AG10803 (cell line): ENCODE measurements at regions not wholly inside any gene's neighbourhood (a gene's known extent, or its start where the extent isn't known, plus 50 kb on each side); places are given as distances from the start of the nearest gene placed in this dataset.
"Not testable (repeated sequence)": the region's sequence is repeated elsewhere in the genome, so short reads cannot be mapped to it uniquely, and the experiment has no call there.

Experiments
- DNase-seq: peaks from one replicate; pipeline ENCODE4 v3.0.0; 2010; ENCODE audit warnings: low read depth
- H3K4me3 ChIP-seq: 2 replicates; pipeline ENCODE4 v1.5.1; 2011; ENCODE audit warnings: mild to moderate bottlenecking, low read length, control low read depth
- CTCF ChIP-seq: conservative IDR thresholded peaks from 2 replicates; pipeline ENCODE4 v1.5.1; 2011; ENCODE audit warnings: mild to moderate bottlenecking, low read length, control low read depth, inconsistent platforms

GRCh38 chrX:39795605-39796004, 302.2 kb downstream of the BCOR start:
- no peak overlapping the region for H3K4me3 ChIP-seq
- TF ChIP-seq CTCF, result no peak
- DNase-seq, result no peak

- DNase-seq, result peak; percentile 16
- no peak overlapping the region for H3K4me3 ChIP-seq
- no peak for TF ChIP-seq CTCF
Observed at GRCh38 chrX:39796856-39797255, 300.9 kb downstream of the BCOR start.

- not testable (repeated sequence) for DNase-seq, H3K4me3 ChIP-seq
Observed at GRCh38 chrX:39798488-39798887, 299.3 kb downstream of the BCOR start.

- no peak for DNase-seq
- no peak overlapping the region for H3K4me3 ChIP-seq
- TF ChIP-seq CTCF, result no peak
Observed at GRCh38 chrX:39802354-39802753, 295.4 kb downstream of the BCOR start.

- H3K4me3 ChIP-seq, result no peak overlapping the region
- TF ChIP-seq CTCF, result no peak
- no peak for DNase-seq
Observed at GRCh38 chrX:39802908-39803307, 294.9 kb downstream of the BCOR start.

GRCh38 chrX:39805022-39805421, 292.7 kb downstream of the BCOR start:
- TF ChIP-seq CTCF, result no peak
- DNase-seq, result no peak

DNA sequence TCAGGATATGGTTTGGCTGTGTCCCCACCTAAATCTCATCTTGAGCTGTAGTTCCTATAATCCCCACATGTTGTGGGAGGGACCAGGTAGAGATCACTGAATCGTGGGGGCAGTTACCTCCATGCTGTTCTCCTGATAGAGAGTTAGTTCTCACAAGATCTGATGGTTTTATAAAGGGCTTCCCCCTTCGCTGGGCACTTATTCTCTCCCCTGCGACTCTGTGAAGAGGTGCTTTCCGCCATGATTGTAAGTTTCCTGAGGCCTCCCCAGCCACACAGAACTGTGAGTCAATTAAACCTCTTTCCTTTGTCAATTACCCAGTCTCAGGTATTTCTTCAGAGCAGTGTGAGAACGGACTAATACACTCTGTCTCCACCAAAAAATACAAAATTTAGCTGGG, 291.9 kb downstream of the BCOR start:
- DNase-seq, result no peak
- no peak for TF ChIP-seq CTCF
- no peak overlapping the region for H3K4me3 ChIP-seq

More at GRCh38 chrX:39805022-39805421, 292.7 kb downstream of the BCOR start:
- H3K4me3 ChIP-seq, result no peak overlapping the region

GRCh38 chrX:39808471-39808917, 289.3 kb downstream of the BCOR start:
- no peak for TF ChIP-seq CTCF
- H3K4me3 ChIP-seq, result no peak overlapping the region
- peak; percentile 93 for DNase-seq
